Muscle of leg (tissue), 3 donors: ENCODE measurements at regions not wholly inside any gene's neighbourhood (a gene's known extent, or its start where the extent isn't known, plus 50 kb on each side); places are given as distances from the start of the nearest gene placed in this dataset.

Experiments used
- DNase-seq: peaks from one replicate; pipeline ENCODE4 v3.0.0; 2013
- H3K27ac ChIP-seq: one replicate; pipeline ENCODE4 v1.5.1; 2013; ENCODE audit warnings: mild to moderate bottlenecking, low read length, control low read depth
- H3K27me3 ChIP-seq: one replicate; pipeline ENCODE4 v1.6.1; 2013; ENCODE audit warnings: low read length; ENCODE audit not compliant: control insufficient read depth, insufficient read depth
- H3K36me3 ChIP-seq: one replicate; pipeline ENCODE4 v1.6.1; 2013; ENCODE audit warnings: low read length; ENCODE audit not compliant: control insufficient read depth, insufficient read depth
- H3K4me1 ChIP-seq: one replicate; pipeline ENCODE4 v1.6.1; 2013; ENCODE audit warnings: low read length; ENCODE audit not compliant: control insufficient read depth, insufficient read depth
- H3K4me3 ChIP-seq: one replicate; pipeline ENCODE4 v1.5.1; 2013; ENCODE audit warnings: low read length, control low read depth
- H3K9me3 ChIP-seq: replicated peaks from 2 replicates; pipeline ENCODE4 v1.6.1; 2013; ENCODE audit warnings: low read depth, low read length; ENCODE audit not compliant: control insufficient read depth
- WGBS: methylation state at CpG from one replicate; pipeline ENCODE4 v1.1.5; 2013; ENCODE audit warnings: missing lambda C conversion rate; ENCODE audit not compliant: insufficient coverage; 5-methylcytosine and 5-hydroxymethylcytosine counted together

DNA sequence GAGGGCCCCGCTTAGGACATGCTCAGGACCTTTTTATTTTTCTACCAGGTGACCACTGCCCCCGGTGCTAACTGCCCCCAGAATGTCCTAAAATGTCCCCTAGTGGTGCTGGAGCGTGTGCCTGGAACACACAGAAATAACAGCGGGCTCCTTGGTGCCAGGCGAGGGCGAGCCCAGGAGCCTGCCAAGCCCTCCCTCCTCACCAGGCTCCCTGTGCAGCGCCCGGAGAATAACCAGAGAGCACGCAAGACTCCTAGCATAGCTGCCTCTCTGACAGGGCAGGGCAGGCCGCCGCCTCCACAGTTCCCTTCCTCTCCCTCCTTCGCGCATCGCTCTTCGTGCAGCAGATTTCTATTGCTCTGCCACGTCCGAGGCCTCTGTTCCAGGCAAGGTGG, 84.3 kb upstream of the ZNF516 start:
- WGBS: 66% methylated on average over 10 of the region's 17 CpGs
- Histone ChIP-seq H3K36me3 (no peaks in the 10 kb centered on the region), H3K9me3 (peaks cover 2% of the 10 kb centered on the region), H3K27ac (no peak overlapping the region), H3K4me3 (no peak overlapping the region), H3K4me1 (peaks cover 11% of the 10 kb centered on the region), H3K27me3 (peaks cover 20% of the 10 kb centered on the region)
- DNase-seq: no peak

DNA sequence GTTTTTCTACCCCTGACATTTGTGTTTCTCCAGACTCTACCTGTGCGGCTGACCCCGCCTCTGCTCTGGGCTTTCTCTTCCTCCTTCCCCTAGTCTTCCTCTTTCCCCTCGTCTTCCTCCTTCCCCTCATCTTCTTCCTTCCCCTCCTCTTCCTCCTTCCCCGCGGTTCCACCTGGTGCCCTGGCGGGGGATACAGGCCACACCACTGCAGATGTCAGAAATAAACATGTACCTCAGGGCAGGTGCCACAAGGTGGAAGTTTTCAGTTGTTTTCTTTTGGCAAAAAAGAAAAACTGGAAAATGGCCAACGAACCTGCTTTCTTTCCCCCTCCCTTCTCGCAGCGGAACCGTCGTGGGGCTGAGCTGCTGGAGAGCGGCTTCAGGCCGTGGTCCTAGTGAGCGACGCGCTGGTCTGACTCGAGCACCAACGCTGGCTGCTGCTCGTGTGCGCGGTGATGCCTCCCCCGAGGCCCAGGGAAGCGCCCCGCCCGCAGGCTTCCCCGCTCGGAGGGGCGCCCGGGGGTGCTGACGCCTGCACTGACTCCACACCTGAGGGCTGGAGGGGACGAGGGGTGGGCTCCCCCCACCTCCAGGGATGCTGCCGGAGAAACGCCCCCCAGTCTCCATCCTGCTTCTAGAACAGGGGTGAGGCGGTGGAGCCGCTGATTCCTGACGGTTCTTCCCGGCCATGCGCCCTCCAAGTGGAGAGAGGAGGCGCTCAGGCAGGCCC, 83.7 kb upstream of the ZNF516 start:
- Histone ChIP-seq H3K36me3 (no peaks in the 10 kb centered on the region), H3K4me3 (no peak overlapping the region), H3K9me3 (peaks cover 2% of the 10 kb centered on the region), H3K27me3 (peaks cover 20% of the 10 kb centered on the region), H3K27ac (no peak overlapping the region), H3K4me1 (peaks cover 11% of the 10 kb centered on the region)
- peak; percentile 38 for DNase-seq
- WGBS: 11% methylated on average over 32 of the region's 39 CpGs

DNA sequence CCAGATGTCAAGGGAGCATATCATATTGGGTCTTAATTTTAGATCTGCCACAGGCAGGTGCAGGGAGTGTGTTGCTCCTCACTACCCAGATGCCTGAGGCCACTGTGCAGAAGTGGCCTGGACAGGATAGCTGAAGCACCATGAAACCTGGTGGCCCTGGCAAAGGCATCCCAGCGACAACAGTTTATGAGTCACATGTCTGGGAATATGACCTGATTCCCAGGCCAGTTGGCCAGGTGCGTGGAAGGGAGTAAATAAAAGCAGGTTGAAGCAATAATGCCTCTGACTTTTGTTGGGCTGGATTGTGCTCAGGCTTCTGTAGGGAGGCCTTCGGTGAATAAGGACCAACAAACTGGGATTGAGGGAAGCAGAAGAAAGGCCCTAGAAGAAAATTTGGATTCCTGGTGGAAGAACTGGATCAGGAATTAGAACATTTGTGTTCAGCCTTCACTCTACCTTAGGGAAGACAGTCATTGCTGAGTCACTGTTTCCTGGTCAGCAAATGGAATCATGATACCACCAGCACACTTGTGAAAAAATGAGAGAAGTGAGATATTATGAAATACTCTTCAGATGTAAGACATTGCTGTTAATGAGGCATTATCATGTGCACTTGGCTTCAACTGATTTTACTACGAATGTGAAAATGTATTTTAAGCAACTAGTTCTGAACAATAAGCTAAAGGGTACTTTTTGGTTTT, 78.4 kb upstream of the ZNF516 start:
- peaks cover 2% of the 10 kb centered on the region for H3K9me3 ChIP-seq
- H3K27ac ChIP-seq: no peak overlapping the region
- H3K4me3 ChIP-seq: no peak overlapping the region
- whole genome bisulfite sequencing: 79% methylated on average over 2 of the region's 4 CpGs
- peaks cover 1% of the 10 kb centered on the region for H3K27me3 ChIP-seq
- no peaks in the 10 kb centered on the region for H3K36me3 ChIP-seq
- no peak for DNase-seq
- H3K4me1 ChIP-seq: peaks cover 4% of the 10 kb centered on the region

DNA sequence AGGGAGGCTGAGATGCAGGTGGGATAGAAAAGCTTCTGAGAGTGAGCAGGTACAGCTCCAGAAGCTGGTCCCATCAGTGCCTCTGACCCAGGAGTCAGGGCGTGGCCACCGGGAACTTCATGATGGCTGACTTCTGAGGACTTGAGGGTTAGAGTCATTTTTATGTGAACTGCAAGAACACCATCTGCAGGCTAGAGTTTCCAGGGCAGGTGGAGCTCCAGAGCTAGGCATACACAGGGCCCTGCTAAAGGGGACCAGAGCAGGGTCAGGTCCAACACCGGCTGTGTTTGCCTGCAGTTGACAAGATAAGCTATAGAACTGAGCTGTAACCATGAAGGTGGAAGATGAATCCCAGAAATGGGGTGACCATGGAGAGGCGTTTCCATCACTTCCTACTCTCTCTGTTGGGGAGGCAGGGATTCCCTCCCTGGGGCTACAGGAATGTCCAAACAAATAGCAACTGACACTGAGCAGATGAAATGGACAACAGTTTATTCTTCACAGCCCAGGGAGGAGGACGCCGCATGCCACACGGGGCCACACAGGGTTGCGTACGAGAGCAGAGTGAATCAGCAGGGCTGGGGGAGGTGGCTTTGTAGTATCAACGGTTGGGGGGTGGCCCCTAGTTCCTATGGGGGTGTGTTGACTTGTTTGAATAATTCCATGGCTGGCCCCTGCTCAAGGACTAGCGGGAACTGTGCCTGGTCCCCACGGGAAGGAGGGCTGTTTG, 77.6 kb upstream of the ZNF516 start:
- no peaks in the 10 kb centered on the region for H3K27me3 ChIP-seq
- H3K9me3 ChIP-seq: peaks cover 2% of the 10 kb centered on the region
- WGBS: 77% methylated on average over 10 of the region's 12 CpGs
- DNase-seq: no peak
- peaks cover 3% of the 10 kb centered on the region for H3K4me1 ChIP-seq
- no peak overlapping the region for H3K4me3 ChIP-seq
- no peaks in the 10 kb centered on the region for H3K36me3 ChIP-seq
- no peak overlapping the region for H3K27ac ChIP-seq

DNA sequence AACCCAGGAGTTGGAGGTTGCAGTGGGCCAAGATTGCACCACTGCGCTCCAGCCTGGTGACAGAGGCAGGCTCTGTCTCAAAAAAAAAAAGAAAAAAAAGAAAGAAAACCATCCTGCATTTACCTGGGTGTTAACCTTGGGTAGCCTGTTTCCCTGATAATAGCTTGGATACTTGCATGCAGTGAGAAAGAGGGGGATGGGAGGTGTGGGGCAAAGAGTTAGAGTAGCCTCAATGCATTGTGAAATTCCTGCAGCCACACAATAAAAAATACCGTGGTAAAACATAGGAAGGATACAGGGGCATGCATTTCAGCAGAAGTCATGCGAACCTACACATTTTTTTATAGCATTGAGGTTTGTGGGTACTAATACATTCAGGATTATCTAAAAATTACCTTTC, 76.6 kb upstream of the ZNF516 start:
- H3K9me3 ChIP-seq: peaks cover 2% of the 10 kb centered on the region
- no peak for DNase-seq
- H3K4me3 ChIP-seq: no peak overlapping the region
- no peak overlapping the region for H3K27ac ChIP-seq
- H3K4me1 ChIP-seq: peaks cover 3% of the 10 kb centered on the region
- H3K36me3 ChIP-seq: no peaks in the 10 kb centered on the region
- no peaks in the 10 kb centered on the region for H3K27me3 ChIP-seq
- 100% methylated on average over 1 of the region's 3 CpGs for WGBS

DNA sequence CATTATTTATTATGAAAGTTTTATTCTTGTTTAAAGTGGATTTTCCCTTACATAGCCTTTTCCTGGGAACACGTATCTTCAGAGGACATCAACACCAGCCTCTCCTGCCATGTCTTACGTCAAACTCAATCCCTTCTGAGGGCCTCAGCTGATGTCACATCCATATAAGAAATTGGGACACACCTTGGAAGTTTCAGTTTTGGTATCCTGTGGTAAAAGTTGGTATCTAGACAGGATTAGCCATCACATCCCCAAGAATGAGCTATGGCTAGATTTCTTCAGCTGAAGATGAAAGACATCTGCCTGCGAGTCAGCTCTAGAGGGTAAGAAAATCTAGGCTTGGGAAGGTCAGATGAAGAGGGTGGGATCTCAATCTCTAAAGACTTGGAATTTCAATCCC, 75.8 kb upstream of the ZNF516 start:
- Histone ChIP-seq H3K36me3 (no peaks in the 10 kb centered on the region), H3K27me3 (no peaks in the 10 kb centered on the region), H3K27ac (no peak overlapping the region), H3K4me3 (no peak overlapping the region), H3K9me3 (peaks cover 2% of the 10 kb centered on the region), H3K4me1 (peaks cover 5% of the 10 kb centered on the region)
- no CpG with 5 or more reads among the region's 3 CpGs for WGBS
- DNase-seq: no peak

DNA sequence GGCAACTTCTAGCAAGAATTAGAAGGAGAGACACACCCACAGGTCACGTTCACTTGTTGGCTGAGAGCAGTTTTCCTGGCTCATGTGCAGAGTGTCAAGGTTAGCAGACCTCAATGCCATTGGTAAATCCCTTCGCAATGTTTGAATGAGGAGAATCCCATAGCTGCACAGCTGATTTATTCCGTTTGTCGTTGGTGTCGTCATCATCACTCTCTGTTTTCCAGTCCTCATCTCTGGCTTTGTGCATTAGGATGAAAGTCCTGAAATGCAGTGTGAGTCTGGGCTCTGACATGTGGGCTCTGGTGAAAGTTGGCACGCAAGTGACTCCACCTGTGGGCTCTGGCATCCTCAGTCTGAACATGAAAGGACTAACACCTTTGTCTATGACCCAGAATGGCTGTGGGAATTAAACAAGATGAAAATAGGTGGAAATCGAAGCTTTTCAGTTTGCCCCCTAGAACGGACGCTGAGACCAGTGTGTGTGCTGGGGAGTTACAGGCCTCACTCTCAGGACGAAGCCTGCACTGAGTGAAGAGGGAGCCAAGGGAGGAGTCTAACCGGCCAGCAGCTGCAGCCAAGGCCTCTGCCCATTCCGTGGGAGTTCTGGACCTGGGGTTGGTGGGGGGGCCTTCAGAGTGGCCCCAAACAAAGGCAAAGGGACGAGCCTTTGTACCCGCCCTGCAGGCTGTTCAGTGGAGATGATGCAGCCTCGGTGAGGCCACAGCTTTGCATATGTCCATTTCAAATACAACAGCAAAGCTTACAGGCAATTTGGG, 74.8 kb upstream of the ZNF516 start:
- Histone ChIP-seq H3K27ac (no peak overlapping the region), H3K27me3 (no peaks in the 10 kb centered on the region), H3K9me3 (no peaks in the 10 kb centered on the region), H3K4me3 (no peak overlapping the region), H3K4me1 (peaks cover 8% of the 10 kb centered on the region), H3K36me3 (no peaks in the 10 kb centered on the region)
- 67% methylated on average over 10 of the region's 15 CpGs for WGBS
- no peak for DNase-seq

DNA sequence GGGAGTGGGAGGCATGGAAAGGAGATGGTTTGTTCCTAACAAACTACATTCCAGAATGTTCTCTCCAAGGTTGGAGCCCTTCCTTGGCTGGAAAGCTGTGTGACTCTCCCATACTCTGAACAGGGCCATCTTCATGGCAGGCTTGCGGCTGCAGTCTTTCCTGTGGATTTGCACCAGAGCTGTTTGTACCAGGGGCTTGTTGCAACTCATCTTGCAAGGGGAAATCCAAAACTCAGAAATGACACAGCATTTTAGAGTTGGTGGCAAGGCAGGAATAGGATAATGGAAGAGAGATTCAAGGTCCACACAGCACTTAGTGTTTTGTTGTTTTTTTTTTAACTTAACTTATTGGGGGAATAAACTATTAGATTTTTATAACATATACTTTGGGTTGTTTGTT, 73.7 kb upstream of the ZNF516 start:
- WGBS: 100% methylated on average over 1 of the region's 1 CpG
- Histone ChIP-seq H3K27ac (no peak overlapping the region), H3K27me3 (no peaks in the 10 kb centered on the region), H3K36me3 (no peaks in the 10 kb centered on the region), H3K4me1 (peaks cover 11% of the 10 kb centered on the region), H3K9me3 (no peaks in the 10 kb centered on the region), H3K4me3 (no peak overlapping the region)
- DNase-seq: no peak

DNA sequence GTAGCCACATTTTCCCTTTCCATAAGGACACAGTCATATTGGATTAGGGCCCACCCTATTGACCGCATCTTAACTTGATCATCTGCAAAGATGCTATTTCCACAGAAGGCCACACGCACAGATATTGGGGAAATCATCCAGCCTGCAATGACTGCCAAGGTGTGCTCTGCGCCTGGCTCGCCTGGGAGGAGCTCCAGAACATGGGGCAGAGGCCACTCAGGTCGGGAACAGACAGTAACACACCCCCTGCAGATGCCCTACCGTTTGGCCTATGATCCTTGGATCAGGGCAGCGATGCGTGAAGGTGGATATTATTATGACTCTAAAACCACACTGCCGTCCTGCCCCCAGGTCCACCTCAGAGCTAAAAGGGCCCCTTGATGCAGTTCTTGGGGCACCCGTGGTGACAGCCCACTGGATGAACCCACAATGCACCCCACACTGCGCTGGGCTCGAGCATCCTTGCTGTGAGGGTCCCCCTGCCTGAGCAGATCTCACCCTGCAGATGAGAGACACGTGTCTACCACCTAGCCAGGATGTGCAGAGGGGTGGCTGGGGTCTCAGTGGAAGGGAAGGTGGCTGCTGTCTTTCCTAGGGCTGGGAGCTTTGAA, 72.9 kb upstream of the ZNF516 start:
- H3K4me1 ChIP-seq: peaks cover 9% of the 10 kb centered on the region
- no peak overlapping the region for H3K27ac ChIP-seq
- WGBS: 81% methylated on average over 8 of the region's 13 CpGs
- H3K36me3 ChIP-seq: no peaks in the 10 kb centered on the region
- H3K27me3 ChIP-seq: no peaks in the 10 kb centered on the region
- H3K9me3 ChIP-seq: no peaks in the 10 kb centered on the region
- no peak for DNase-seq
- H3K4me3 ChIP-seq: no peak overlapping the region
